22Rv1 (cell line): ENCODE measurements at regions not wholly inside any gene's neighbourhood (a gene's known extent, or its start where the extent isn't known, plus 50 kb on each side); places are given as distances from the start of the nearest gene placed in this dataset.

ENCODE experiments used
- H3K27ac ChIP-seq: fragments of 450-650 bp; 2 replicates; pipeline ENCODE4 v1.5.1; 2017
- ZFX ChIP-seq: fragments of 450-650 bp; IDR thresholded peaks from 2 replicates; pipeline ENCODE4 v1.6.1; 2017; ENCODE audit warnings: antibody characterized with exemption, borderline replicate concordance
- TF ChIP-seq, protein P1 (sequence below): fragments of 450-650 bp; IDR thresholded peaks from 2 replicates; pipeline ENCODE4 v1.5.1; 2017; ENCODE audit warnings: mild to moderate bottlenecking

DNA sequence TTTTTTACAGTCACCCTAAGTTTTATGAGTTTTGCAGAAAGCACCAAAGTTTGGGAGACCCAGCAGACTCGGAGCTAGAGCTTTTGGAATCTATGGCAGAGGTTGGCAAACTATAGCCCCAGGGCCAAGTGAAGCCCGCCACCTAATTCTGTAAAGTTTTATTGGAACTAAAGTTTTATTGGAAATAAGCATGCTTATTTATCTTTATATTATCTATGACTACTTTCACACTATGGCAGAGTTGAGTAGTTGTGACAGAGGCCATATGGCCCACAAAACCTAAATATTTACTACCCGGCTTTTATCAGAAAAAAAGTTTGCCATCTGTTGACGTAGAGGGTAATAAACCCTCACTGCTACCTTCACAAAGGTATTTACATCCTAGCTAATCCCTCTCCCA is 267.6 kb downstream of the GPAM start:
- TF ChIP-seq, protein P1, sequence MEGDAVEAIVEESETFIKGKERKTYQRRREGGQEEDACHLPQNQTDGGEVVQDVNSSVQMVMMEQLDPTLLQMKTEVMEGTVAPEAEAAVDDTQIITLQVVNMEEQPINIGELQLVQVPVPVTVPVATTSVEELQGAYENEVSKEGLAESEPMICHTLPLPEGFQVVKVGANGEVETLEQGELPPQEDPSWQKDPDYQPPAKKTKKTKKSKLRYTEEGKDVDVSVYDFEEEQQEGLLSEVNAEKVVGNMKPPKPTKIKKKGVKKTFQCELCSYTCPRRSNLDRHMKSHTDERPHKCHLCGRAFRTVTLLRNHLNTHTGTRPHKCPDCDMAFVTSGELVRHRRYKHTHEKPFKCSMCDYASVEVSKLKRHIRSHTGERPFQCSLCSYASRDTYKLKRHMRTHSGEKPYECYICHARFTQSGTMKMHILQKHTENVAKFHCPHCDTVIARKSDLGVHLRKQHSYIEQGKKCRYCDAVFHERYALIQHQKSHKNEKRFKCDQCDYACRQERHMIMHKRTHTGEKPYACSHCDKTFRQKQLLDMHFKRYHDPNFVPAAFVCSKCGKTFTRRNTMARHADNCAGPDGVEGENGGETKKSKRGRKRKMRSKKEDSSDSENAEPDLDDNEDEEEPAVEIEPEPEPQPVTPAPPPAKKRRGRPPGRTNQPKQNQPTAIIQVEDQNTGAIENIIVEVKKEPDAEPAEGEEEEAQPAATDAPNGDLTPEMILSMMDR, result no peak
- no peak for TF ChIP-seq ZFX
- H3K27ac ChIP-seq, result no peak overlapping the region

DNA sequence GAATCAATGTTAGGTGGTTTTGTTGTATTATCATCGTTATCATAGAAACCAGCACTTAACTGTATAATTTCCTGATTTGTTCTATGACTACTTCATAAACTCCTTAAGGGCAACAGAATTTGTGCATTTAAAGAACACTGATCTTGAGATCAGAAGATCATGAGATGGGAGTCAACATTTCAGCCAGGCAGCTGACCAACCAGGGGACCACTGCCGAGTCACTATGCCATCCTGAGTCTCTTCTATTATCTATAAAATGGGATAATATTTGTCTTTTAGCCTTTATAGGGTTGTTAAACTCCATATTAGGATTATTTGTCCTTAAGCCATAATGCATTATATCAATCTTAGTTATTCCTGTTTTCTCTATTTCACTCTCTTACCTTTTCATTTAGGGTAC is 261.7 kb downstream of the GPAM start:
- TF ChIP-seq, protein P1, result no peak
- TF ChIP-seq ZFX, result no peak
- 0 out of 2 replicates have a peak overlapping the region, but pooled peaks have one; percentile 7 for H3K27ac ChIP-seq

DNA sequence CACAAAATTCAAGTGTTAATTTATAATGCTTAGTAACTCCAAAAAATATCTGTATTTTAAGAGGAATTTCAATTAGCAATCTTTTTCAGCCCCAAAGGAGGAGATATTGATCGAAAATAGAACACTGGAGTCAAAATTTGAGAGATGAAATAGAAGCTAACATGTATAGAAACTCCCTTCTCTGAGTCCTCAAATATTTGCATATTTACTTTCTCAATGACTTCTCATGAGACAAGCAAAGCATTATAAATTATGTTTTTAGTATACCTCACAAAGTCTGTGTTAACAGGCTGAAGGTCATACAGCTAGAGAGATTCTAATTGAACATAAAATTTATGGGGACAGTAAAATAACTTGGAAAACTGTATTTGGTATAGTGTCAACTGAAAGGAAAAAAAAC is 260.5 kb downstream of the GPAM start:
- TF ChIP-seq, protein P1, result no peak
- TF ChIP-seq ZFX, result no peak

DNA sequence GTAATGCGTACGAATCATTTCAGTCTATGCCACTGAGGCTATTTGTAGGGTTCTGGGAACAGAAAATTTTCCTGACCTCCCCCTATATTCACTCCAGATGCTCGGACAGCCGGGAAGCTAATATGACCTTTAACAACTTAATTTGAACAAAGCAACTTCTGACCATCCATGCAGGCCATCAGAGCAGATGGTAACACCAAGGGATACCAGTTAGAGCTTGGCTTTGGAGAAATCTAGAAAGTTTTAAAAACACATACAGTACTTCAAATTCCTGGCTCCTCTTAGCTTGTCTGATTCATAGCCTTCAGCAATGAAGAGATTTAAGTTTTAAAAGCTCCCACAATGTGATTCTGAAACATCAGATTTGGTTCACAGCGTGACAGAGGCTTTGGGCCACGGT is 257.3 kb downstream of the GPAM start:
- H3K27ac ChIP-seq, result no peak overlapping the region
- TF ChIP-seq ZFX, result no peak
- TF ChIP-seq, protein P1, result no peak

More for the DNA sequence above, 260.5 kb downstream of the GPAM start:
- no peak overlapping the region for H3K27ac ChIP-seq

DNA sequence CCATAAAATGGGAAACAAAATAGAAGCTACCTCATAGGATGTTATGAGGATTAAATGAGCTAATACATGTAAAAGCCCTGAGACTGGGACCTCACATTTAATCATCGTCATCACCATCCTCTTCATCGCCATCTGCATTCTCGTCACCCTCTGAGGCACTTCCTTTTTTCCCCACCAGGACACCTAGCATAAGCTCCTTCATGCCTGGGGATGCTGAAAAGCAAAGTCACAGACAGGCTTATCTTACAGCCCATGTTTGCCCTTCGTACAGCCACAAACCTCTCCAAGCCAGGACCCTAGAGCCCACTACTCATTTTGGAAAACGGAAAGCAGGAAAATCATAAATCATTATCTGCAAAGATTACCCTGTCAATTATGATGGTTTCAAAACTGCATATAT is 249.6 kb downstream of the GPAM start:
- H3K27ac ChIP-seq, result no peak overlapping the region
- TF ChIP-seq ZFX, result no peak
- TF ChIP-seq, protein P1, result no peak

DNA sequence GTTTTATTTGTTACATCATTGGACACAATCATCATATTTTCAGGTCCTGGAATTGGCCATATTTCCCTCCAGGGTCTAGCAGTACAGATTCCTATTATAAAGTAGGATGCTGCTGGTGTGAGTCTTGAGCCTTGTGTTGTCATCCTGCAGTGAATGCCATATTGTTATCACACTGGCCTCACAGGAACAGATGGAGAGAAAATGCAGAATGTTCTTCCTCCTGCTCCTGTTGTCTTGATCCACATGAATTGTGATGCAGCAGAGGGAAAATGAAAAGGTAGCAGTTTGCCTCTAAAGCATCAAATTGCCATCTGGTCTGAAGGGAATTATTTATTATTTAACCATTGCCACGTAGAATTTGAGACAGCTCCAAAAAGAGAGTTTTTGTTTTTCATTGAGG is 248.6 kb downstream of the GPAM start:
- TF ChIP-seq, protein P1, result no peak
- TF ChIP-seq ZFX, result no peak
- H3K27ac ChIP-seq, result no peak overlapping the region

DNA sequence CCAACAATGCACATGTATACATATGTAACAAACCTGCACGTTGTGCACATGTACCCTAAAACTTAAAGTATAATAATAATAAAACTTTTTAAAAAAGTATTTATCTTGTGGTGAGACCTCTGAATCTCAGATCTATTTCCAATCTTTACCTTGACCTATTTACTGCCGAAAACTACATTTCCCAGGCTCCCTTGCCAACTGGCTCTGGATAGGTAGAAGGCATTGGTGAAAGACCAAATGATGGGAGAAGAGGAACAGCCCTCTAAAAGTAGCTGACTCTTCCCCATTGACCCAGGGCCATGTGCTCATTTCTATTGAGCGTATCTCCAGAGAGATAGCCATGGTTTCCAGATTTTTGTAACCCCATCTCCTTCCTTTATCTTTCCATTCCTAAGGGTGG is 247.4 kb downstream of the GPAM start:
- H3K27ac ChIP-seq, result no peak overlapping the region
- TF ChIP-seq ZFX, result no peak
- TF ChIP-seq, protein P1, result no peak
